ENCODE measurements at regions not wholly inside any gene's neighbourhood (a gene's known extent, or its start where the extent isn't known, plus 50 kb on each side); places are given as distances from the start of the nearest gene placed in this dataset.

DNA sequence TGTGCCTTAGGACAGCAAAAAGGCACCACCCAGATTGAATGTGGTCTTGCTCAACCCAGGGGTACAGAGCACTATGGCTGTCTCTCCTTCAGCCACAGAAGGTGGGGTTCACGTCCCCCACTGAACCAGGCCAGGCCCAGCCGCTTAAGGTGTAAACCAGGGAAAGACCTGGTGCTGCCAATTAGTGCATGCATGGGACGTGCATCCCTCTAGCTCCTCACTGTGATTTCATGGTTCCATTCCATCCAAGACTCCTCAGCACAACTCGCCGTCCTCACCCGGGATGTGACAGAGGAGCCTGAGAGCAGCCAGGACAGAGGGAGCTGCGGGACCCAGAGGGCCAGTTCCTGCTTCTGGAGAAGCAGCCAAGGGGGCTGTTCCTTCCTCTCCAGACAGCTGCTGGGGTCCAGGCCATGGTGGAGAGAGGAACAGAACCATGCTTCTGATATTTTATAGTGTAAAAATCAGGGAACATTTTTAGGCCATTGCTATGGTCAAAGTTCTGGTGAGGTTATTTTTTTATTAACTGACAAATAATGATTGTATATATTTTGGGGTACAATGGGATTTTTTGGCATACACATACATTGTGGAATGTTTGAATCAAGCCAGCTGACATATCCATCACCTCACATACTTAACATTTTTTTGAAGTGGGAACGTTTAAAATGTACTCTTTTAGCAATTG, 492.2 kb upstream of the B3GAT1 start:
- H3K79me2 ChIP-seq (ENCODE audit: control insufficient read depth, insufficient read depth, low read length): no peaks in the 10 kb centered on the region
- H3K4me3 ChIP-seq (ENCODE audit: control extremely low read depth in 1 of 5, extremely low read depth in 1 of 5, insufficient read depth in 1 of 5, low read depth in 2 of 5, low read length in 4 of 5): no peak overlapping the region
- no peak for TF ChIP-seq EZH2 (IDR thresholded peaks at IDR 0.05; ENCODE audit: borderline replicate concordance, insufficient read depth, low read depth, low read length, poor library complexity, severe bottlenecking)
- TF ChIP-seq CTCF (IDR thresholded peaks at IDR 0.05): no peak
- H3K27ac ChIP-seq (ENCODE audit: low read length in 2 of 2): no peak overlapping the region
- H3K9me3 ChIP-seq (ENCODE audit: control extremely low read depth in 1 of 3, control insufficient read depth in 2 of 3, insufficient read depth in 1 of 3, low read length in 2 of 3): no peaks in the 10 kb centered on the region
- no peaks in the 10 kb centered on the region for H3K9me3 Mint-ChIP-seq (ENCODE audit: insufficient read depth)
- H3K27ac Mint-ChIP-seq: no peak overlapping the region
- H4K20me1 ChIP-seq (ENCODE audit: control insufficient read depth, insufficient read depth, low read length, poor library complexity, severe bottlenecking): no peaks in the 10 kb centered on the region
- POLR2A ChIA-PET: no interaction called here
- no peak overlapping the region for H2AFZ ChIP-seq (ENCODE audit: insufficient read depth, low read depth, low read length, poor library complexity, severe bottlenecking)
- no peaks in the 10 kb centered on the region for H3K4me1 Mint-ChIP-seq
- H3K9ac ChIP-seq (ENCODE audit: low read length): no peak overlapping the region
- H3K27me3 ChIP-seq (replicated peaks in 1 of 4; ENCODE audit: control extremely low read depth in 1 of 4, control insufficient read depth in 3 of 4, insufficient read depth in 4 of 4, low read length in 3 of 4): peaks cover 0 to 3% (median 0%) of the 10 kb centered on the region in 4 experiments
- no peak for DNase-seq
- CTCF ChIA-PET: no interaction called here
- no peaks in the 10 kb centered on the region for H3K36me3 ChIP-seq (replicated peaks in 1 of 2; ENCODE audit: control extremely low read depth in 1 of 2, control insufficient read depth in 1 of 2, extremely low read depth in 1 of 2, insufficient read depth in 2 of 2, low read length in 1 of 2)
- intact Hi-C loops (cut with micrococcal nuclease): no loop called here
- peaks cover 20% of the 10 kb centered on the region for H3K27me3 Mint-ChIP-seq
- no peak overlapping the region for H3K4me3 Mint-ChIP-seq
- H3K4me1 ChIP-seq (ENCODE audit: control insufficient read depth in 2 of 2, insufficient read depth in 2 of 2, low read length in 2 of 2): no peaks in the 10 kb centered on the region
- H3K4me2 ChIP-seq (replicated peaks; ENCODE audit: low read depth, low read length, poor library complexity, severe bottlenecking): no peak overlapping the region
- ATAC-seq (ENCODE audit: low read depth): no peak
- WGBS (ENCODE audit: insufficient coverage): 81% methylated on average over 7 of the region's 8 CpGs

DNA sequence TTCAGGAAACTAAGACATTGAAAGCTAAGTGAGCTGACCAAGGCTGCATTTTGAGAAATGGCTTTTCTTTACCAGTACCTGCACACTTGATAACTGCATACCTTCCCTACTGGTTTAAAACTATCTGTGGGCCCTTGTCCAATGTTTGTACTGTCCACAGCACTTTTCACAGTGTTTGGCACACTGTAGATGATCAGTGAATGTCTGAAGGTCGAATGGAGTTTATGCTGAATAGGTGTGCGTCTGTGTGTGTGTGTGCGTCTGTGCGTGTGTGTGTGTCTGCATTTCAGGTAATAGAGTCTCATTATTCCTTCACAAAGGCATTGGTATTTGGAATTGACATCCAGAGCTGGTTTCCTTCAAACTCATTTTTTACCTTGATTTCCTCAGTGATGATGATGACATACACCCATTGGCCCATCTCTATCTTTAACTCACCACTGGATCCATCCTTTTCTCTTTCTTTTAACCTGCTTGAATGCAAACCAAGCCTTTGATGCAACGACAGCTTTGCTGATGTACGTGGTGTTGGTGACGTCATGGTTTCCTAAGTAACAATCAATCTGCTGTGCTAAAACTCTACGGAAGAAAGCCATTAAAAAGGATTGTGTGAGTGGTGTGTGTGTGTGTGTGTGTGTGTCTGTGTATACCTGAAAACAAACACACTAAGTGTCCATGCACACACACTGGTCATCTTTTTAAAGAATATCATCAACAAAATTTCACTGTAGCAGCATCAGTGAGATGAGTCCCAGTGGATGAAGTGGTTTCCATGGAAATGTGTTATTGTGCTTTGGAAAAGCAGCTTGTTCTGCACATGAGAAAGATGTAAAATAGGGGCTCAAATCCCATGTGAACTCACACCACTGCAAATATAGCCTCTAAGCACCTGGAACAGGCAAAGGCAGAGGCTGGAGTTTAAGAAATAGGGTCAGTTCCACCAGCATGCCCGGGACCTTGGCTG, 490.2 kb upstream of the B3GAT1 start:
- ChIA-PET POLR2A (no interaction called here), CTCF (no interaction called here)
- H3K27me3 ChIP-seq (replicated peaks in 1 of 4; ENCODE audit: control extremely low read depth in 1 of 4, control insufficient read depth in 3 of 4, insufficient read depth in 4 of 4, low read length in 3 of 4): peaks cover 0 to 6% (median 0%) of the 10 kb centered on the region in 4 experiments
- Mint-ChIP-seq H3K27me3 (peaks cover 20% of the 10 kb centered on the region), H3K4me3 (no peak overlapping the region), H3K27ac (no peak overlapping the region), H3K9me3 (ENCODE audit: insufficient read depth) (no peaks in the 10 kb centered on the region), H3K4me1 (no peaks in the 10 kb centered on the region)
- no peak overlapping the region for H3K4me2 ChIP-seq (replicated peaks; ENCODE audit: low read depth, low read length, poor library complexity, severe bottlenecking)
- no peak overlapping the region for H3K4me3 ChIP-seq (ENCODE audit: control extremely low read depth in 1 of 5, extremely low read depth in 1 of 5, insufficient read depth in 1 of 5, low read depth in 2 of 5, low read length in 4 of 5)
- H3K9ac ChIP-seq (ENCODE audit: low read length): no peak overlapping the region
- WGBS (ENCODE audit: insufficient coverage): 82% methylated on average over 2 of the region's 9 CpGs
- no peaks in the 10 kb centered on the region for H3K9me3 ChIP-seq (ENCODE audit: control extremely low read depth in 1 of 3, control insufficient read depth in 2 of 3, insufficient read depth in 1 of 3, low read length in 2 of 3)
- ATAC-seq (ENCODE audit: low read depth): no peak
- H3K4me1 ChIP-seq (ENCODE audit: control insufficient read depth in 2 of 2, insufficient read depth in 2 of 2, low read length in 2 of 2): no peaks in the 10 kb centered on the region
- TF ChIP-seq EZH2 (IDR thresholded peaks at IDR 0.05; ENCODE audit: borderline replicate concordance, insufficient read depth, low read depth, low read length, poor library complexity, severe bottlenecking) (no peak), CTCF (IDR thresholded peaks at IDR 0.05) (no peak)
- intact Hi-C loops (cut with micrococcal nuclease): no loop called here
- H3K27ac ChIP-seq (ENCODE audit: low read length in 2 of 2): no peak overlapping the region
- H3K36me3 ChIP-seq (replicated peaks in 1 of 2; ENCODE audit: control extremely low read depth in 1 of 2, control insufficient read depth in 1 of 2, extremely low read depth in 1 of 2, insufficient read depth in 2 of 2, low read length in 1 of 2): no peaks in the 10 kb centered on the region
- no peak for DNase-seq
- H2AFZ ChIP-seq (ENCODE audit: insufficient read depth, low read depth, low read length, poor library complexity, severe bottlenecking): no peak overlapping the region
- H4K20me1 ChIP-seq (ENCODE audit: control insufficient read depth, insufficient read depth, low read length, poor library complexity, severe bottlenecking): no peaks in the 10 kb centered on the region
- no peaks in the 10 kb centered on the region for H3K79me2 ChIP-seq (ENCODE audit: control insufficient read depth, insufficient read depth, low read length)
